ENCODE measurements at regions not wholly inside any gene's neighbourhood (a gene's known extent, or its start where the extent isn't known, plus 50 kb on each side); places are given as distances from the start of the nearest gene placed in this dataset.
A peak's percentile ranks its signal among the peaks of the same experiment; 100 is the strongest.

DNA sequence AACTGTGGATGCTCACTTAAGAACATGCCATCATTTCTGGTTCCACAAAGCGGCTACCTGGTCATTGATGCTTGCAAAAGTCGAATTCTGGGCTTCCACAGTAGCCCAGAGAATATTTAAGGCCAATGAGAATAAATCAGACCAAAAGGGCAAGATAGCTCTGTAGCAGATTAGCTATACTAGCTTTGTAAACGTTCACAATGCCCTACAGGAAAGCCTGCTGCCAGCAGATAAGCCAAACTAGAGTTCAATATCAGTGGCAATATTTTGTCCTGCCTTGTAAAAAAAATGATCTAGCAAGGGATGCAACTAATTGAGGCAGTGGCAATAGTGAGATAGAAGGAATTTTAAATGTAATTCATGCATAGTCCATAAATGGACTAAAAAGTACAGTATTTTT, 387.7 kb upstream of the TEX13C start:
- in situ Hi-C loops (cut with MboI; ENCODE audit: low pct_unique_long_range_greater_than_20kb in 2 of 9, low sequenced_read_pairs in 9 of 9, unreplicated experiment in 9 of 9) = no loop called here
- H3K4me1 ChIP-seq (replicated peaks in 1 of 2) = no peaks in the 10 kb centered on the region
- no peak for ATAC-seq (replicated peaks in 6 of 8)
- WGBS, 10 experiments = 0 to 100% (median 16%) methylated on average over 2 to 3 of the region's 3 CpGs; no CpG with 5 or more reads in 6 of the 10 experiments
- no peak overlapping the region for H3K4me3 ChIP-seq
- no peak overlapping the region for H3K27ac ChIP-seq

DNA sequence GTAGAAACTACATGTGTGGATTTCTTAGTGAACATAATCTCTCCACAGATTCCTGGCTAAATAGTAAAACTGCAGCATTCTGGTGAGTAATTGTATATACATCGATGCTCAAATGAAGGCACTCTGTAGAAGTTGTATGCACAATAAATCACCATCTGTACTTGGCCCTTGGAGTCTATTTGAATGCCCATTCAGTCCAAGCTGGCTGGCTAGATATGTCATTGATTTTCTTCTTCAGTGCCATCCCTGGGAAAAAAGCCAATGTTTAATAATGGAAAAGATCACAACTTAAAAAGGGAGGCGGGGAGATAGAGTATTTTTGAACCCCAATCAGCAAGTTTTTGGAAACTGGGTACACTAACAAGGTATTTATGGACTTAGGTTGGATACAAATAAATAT, 381.0 kb upstream of the TEX13C start:
- WGBS, 10 experiments = 40 to 100% methylated on average over 1 to 2 of the region's 2 CpGs; no CpG with 5 or more reads in 8 of the 10 experiments
- Histone ChIP-seq H3K4me3 (no peak overlapping the region), H3K27ac (no peak overlapping the region), H3K4me1 (replicated peaks in 1 of 2) (no peaks in the 10 kb centered on the region)
- in situ Hi-C loops (cut with MboI; ENCODE audit: low pct_unique_long_range_greater_than_20kb in 2 of 9, low sequenced_read_pairs in 9 of 9, unreplicated experiment in 9 of 9) = no loop called here
- peak in 1 of 8 experiments; percentile 25 for ATAC-seq (replicated peaks in 6 of 8)

DNA sequence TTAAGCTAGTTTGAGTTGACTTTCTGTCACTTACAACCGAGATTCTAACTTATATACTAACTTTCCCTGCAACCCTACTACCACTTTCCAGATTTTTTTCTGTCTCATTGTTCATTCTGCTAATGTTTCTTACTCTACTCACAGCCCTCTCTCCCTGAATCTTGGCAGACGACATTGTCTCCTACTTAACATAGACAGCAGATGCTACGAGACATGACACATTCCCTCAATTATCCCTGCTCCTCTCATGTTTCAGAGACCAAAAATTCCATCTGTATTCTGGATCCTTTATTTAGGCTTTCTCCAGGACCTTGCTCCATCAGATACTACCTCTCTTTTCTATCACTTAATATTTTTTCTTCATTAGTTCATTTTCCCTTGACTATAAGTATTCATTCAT, 379.1 kb upstream of the TEX13C start:
- Histone ChIP-seq H3K4me3 (no peak overlapping the region), H3K4me1 (replicated peaks in 1 of 2) (no peaks in the 10 kb centered on the region), H3K27ac (no peak overlapping the region)
- no peak for ATAC-seq (replicated peaks in 6 of 8)
- in situ Hi-C loops (cut with MboI; ENCODE audit: low pct_unique_long_range_greater_than_20kb in 2 of 9, low sequenced_read_pairs in 9 of 9, unreplicated experiment in 9 of 9) = no loop called here
- WGBS, 10 experiments = 6 to 100% (median 39%) methylated on average over 1 to 3 of the region's 3 CpGs; no CpG with 5 or more reads in 2 of the 10 experiments

DNA sequence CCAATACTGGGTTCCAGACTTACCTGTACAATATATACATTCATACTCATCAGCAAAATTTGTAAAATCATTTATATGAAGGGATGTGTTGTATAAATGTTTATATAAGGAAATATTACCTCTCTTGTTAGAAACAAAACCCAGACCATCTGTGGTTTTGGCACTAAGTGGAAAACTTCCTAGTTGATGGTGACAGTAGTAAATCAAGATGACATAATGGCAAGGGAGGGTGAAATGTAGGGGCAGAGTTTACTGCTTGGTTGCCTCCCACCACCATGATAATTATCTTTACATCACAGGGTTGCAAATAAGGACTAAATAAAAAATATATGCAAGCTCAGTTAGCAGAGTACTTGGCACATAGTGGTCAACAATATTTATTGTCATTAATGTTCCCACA, 365.3 kb upstream of the TEX13C start:
- H3K27ac ChIP-seq = no peak overlapping the region
- H3K4me3 ChIP-seq = no peak overlapping the region
- ATAC-seq (replicated peaks in 6 of 8) = no peak
- no peaks in the 10 kb centered on the region for H3K4me1 ChIP-seq (replicated peaks in 1 of 2)
- in situ Hi-C loops (cut with MboI; ENCODE audit: low pct_unique_long_range_greater_than_20kb in 2 of 9, low sequenced_read_pairs in 9 of 9, unreplicated experiment in 9 of 9) = no loop called here

DNA sequence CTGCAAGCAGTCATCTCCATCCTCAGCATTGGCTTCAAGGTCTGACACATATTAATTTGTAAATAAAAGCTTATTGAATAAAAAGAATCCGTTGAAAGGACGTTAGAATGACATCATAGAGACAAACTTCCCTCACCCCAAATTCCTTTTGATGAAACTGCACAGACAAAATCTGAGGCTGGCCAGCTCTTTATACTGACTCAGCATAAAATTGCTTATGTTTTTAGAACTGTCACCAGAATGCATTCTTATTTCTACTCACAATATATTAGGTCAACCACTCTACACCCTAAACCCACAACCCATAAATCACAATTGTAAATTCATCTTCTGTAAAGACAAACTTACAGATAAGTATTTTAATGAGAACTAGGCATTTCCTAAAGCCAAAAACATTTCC, 359.2 kb upstream of the TEX13C start:
- no peaks in the 10 kb centered on the region for H3K4me1 ChIP-seq (replicated peaks in 1 of 2)
- no peak overlapping the region for H3K4me3 ChIP-seq
- no peak for ATAC-seq (replicated peaks in 6 of 8)
- in situ Hi-C loops (cut with MboI; ENCODE audit: low pct_unique_long_range_greater_than_20kb in 2 of 9, low sequenced_read_pairs in 9 of 9, unreplicated experiment in 9 of 9) = no loop called here
- H3K27ac ChIP-seq = no peak overlapping the region
- WGBS, 10 experiments = 0 to 100% (median 54%) methylated on average over 1 to 2 of the region's 2 CpGs; no CpG with 5 or more reads in 6 of the 10 experiments

DNA sequence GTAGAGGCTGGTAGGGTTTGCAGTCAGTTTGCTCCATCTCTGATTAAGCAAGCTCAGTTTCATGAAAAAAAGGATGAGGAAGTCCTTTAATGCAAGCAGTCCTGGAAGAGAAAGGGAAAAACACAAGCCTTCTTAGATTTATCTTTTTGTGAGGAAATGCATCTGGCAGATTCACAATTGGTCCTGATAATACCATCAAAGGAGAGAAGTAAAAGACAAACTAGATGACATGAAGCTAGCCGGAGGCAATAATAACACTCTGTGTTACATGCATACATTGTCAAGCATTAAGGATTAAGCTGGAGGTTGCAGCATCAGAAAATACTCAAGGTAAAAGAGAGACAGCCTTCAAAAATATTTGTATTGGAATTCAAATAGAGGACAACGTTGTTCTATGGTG, 356.0 kb upstream of the TEX13C start, which contains the start of gene TENM1:
TENM1 (minus strand) TSS at position 101 of the 400 bp plus-strand sequence.
- ATAC-seq (replicated peaks in 6 of 8) = no peak
- 10 to 91% (median 58%) methylated on average over 1 to 2 of the region's 2 CpGs; no CpG with 5 or more reads in 3 of the 10 experiments for WGBS, 10 experiments

DNA sequence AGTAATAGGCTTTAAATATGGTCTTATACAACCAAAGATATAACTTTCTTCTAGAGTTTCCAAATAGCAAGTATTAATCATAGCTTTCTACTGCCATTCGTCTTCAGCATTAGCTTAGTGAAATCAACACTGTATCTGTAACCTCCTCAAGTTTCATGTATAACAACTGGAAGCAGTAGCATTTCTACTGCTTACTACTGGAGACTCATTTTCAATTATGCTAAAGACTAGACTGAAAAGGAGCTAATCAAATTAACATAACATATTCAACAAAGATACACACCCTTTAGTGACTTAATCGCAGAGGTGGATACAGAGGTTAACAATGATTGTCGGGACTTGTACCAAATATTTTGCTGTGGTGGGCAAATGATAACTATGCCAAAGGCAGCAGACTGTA, 344.2 kb upstream of the TEX13C start:
- whole genome bisulfite sequencing, 10 experiments = 0 to 100% (median 60%) methylated on average over 1 to 3 of the region's 3 CpGs; no CpG with 5 or more reads in 3 of the 10 experiments
- Histone ChIP-seq H3K27ac (no peak overlapping the region), H3K4me1 (replicated peaks in 1 of 2) (no peaks in the 10 kb centered on the region)

More for the DNA sequence above, 356.0 kb upstream of the TEX13C start, which contains the start of gene TENM1:
- in situ Hi-C loops (cut with MboI; ENCODE audit: low pct_unique_long_range_greater_than_20kb in 2 of 9, low sequenced_read_pairs in 9 of 9, unreplicated experiment in 9 of 9) = no loop called here
- Histone ChIP-seq H3K27ac (no peak within 1 kb of the TSS), H3K4me1 (replicated peaks in 1 of 2) (no peaks in the 10 kb centered on the region), H3K4me3 (no peak within 1 kb of the TSS)

DNA sequence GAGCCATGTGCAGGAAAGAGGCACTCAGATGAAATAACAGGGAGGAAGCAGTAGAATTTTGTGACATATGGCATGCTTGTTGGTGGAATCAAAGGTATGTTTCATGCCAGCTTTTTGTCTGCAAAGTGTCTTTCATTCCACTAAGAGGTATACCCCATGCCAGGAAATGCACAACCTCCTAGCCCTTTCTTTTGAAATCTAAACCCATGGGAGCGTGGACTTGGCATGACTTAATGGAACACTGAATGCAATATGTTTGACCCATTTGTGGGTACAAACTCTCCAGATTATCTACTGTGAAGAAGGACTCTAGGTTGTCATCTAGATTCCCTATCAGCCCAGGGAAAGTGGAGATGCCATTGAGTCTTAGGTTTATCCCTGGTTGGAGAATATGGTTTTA, 338.3 kb upstream of the TEX13C start:
- in situ Hi-C loops (cut with MboI; ENCODE audit: low pct_unique_long_range_greater_than_20kb in 2 of 9, low sequenced_read_pairs in 9 of 9, unreplicated experiment in 9 of 9) = no loop called here
- H3K4me3 ChIP-seq = no peak overlapping the region
- no peak overlapping the region for H3K27ac ChIP-seq
- WGBS, 10 experiments = 50% methylated on average over 1 of the region's 1 CpG; no CpG with 5 or more reads in 9 of the 10 experiments
- no peak for ATAC-seq (replicated peaks in 6 of 8)
- no peaks in the 10 kb centered on the region for H3K4me1 ChIP-seq (replicated peaks in 1 of 2)

More for the DNA sequence above, 344.2 kb upstream of the TEX13C start:
- in situ Hi-C loops (cut with MboI; ENCODE audit: low pct_unique_long_range_greater_than_20kb in 2 of 9, low sequenced_read_pairs in 9 of 9, unreplicated experiment in 9 of 9) = no loop called here
- ATAC-seq (replicated peaks in 6 of 8) = peak in 2 of 8 experiments; percentile 65 to 84
- no peak overlapping the region for H3K4me3 ChIP-seq

DNA sequence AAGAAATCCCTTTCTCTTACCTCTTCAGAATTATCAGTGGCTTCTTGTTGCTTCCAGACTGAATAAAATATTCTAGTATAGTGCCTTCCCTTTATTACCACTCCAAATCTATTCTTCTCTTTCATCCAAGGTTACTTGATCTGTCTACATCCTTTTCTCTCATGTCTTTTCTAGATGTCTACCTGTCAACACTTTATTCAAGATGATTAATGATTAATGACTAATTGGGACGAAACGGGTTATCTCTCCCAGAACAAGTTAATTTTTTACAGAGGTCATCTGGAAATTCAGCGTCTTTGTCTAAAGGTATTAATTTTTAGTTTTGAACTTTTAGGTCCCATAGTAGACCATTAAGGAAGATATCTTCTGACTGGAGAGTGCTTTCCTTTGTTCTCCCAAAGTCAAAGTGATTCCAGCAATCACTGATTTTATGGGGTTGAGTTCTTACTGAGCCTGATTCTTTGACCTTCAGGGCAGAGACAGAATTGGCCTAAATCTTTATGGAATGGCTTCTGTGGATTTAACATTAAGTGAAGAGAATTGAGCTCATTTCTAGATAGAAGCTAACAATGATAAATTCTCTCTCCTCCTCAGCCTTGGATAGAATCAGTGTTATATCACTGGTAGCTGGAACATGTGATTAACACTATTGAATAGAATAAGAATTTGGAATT, 335.4 kb upstream of the TEX13C start:
- no peak for ATAC-seq (replicated peaks in 6 of 8)
- H3K4me3 ChIP-seq = no peak overlapping the region
- in situ Hi-C loops (cut with MboI; ENCODE audit: low pct_unique_long_range_greater_than_20kb in 2 of 9, low sequenced_read_pairs in 9 of 9, unreplicated experiment in 9 of 9) = no loop called here
- H3K4me1 ChIP-seq (replicated peaks in 1 of 2) = no peaks in the 10 kb centered on the region
- H3K27ac ChIP-seq = no peak overlapping the region
- WGBS, 10 experiments = 8 to 71% (median 15%) methylated on average over 1 to 3 of the region's 3 CpGs; no CpG with 5 or more reads in 6 of the 10 experiments

DNA sequence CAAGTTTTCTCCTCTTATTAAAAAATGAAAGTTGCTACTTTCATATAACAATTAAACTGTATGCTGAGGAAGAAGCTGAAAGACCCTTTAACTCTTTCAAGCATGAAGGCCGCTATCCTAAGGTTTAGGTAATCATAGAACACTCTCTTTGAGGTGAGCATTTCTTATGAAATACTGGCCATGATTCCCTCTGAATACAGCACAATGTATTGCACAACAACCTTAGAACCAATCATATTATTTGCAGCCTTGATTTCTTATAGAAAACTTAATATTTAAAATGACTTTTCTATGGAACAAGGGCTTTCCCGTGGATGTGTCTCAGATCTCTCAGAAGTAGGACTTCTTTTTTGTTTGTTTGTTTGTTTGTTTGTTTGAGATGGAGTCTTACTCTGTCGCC, 333.4 kb upstream of the TEX13C start:
- no peak for ATAC-seq (replicated peaks in 6 of 8)
- WGBS, 10 experiments = 10 to 100% (median 66%) methylated on average over 1 to 3 of the region's 3 CpGs; no CpG with 5 or more reads in 4 of the 10 experiments
- in situ Hi-C loops (cut with MboI; ENCODE audit: low pct_unique_long_range_greater_than_20kb in 2 of 9, low sequenced_read_pairs in 9 of 9, unreplicated experiment in 9 of 9) = no loop called here
- H3K27ac ChIP-seq = no peak overlapping the region
- no peaks in the 10 kb centered on the region for H3K4me1 ChIP-seq (replicated peaks in 1 of 2)
- H3K4me3 ChIP-seq = no peak overlapping the region

DNA sequence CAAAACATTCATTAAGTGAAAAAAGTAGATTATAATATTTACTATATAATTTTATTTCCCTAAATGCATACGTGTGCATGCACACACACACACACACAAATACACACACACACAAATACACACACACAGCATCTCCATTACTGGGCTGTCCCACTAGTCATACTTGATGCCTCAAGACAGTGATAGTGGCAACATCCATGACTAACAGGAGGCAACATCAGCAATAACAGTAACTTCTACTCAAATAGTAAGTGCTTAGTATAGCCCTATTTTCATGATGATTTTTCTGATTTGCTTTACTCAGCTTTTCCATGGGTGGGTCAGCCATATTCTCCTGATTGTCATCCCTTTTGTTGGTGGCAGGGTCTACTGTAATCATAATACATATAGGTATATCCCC, 325.9 kb upstream of the TEX13C start:
- WGBS, 10 experiments = 0 to 80% (median 65%) methylated on average over 1 of the region's 1 CpG; no CpG with 5 or more reads in 6 of the 10 experiments
- no peaks in the 10 kb centered on the region for H3K4me1 ChIP-seq (replicated peaks in 1 of 2)
- H3K27ac ChIP-seq = no peak overlapping the region
- in situ Hi-C loops (cut with MboI; ENCODE audit: low pct_unique_long_range_greater_than_20kb in 2 of 9, low sequenced_read_pairs in 9 of 9, unreplicated experiment in 9 of 9) = no loop called here
- no peak for ATAC-seq (replicated peaks in 6 of 8)
- H3K4me3 ChIP-seq = no peak overlapping the region

DNA sequence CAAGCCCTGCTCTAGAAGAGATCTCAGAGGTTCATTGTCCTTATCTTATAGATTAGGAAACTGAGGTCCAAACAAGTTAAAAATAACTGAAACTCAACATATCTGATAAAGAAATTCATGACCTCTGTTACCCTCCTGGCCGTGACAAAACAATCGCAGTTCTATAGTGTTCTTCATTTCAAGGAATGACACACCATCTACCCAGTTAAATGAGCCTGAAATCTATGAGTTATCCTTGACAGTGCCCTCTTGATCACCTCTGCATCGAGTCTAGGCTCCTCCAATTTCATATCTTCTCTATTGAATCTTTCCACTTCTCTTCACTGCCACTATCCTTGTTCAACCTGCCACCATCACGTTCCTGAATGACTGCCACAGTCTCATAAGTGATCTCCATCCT, 325.3 kb upstream of the TEX13C start:
- WGBS, 10 experiments = 0 to 93% (median 43%) methylated on average over 1 to 3 of the region's 4 CpGs; no CpG with 5 or more reads in 2 of the 10 experiments
- Histone ChIP-seq H3K4me1 (replicated peaks in 1 of 2) (no peaks in the 10 kb centered on the region), H3K27ac (no peak overlapping the region), H3K4me3 (no peak overlapping the region)
- in situ Hi-C loops (cut with MboI; ENCODE audit: low pct_unique_long_range_greater_than_20kb in 2 of 9, low sequenced_read_pairs in 9 of 9, unreplicated experiment in 9 of 9) = no loop called here
- ATAC-seq (replicated peaks in 6 of 8) = no peak

DNA sequence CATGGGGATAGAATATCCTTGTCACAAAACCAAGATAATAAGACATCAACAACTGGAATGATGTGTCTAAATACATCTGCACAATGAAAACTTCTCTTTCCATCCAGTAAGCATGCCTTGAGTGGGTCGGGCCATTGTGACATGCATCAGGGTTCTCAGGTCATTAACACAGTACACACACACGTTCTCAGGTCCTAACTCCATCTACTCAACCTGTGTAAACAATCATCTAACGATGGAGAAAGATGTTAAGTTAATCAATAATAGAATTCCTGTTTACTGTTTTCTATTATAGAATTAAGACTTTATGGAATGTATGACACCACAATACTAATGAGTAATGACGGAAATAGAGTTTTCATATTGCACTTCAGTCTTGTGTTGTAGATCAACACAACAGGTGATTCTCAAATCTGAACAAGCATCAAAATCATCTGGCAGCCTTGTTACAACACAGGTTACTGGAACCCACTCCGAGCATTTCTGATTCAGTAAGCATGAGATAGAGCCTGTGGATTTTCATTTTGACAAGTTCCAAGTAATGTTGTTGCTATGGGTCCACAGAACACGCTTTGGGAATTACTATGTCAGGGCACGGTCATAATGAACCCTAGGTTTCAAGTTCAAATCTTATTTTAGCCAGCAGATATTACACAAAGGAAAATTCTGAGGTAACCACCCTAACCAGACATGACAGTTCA, 315.8 kb upstream of the TEX13C start:
- Histone ChIP-seq H3K27ac (no peak overlapping the region), H3K4me1 (replicated peaks in 1 of 2) (no peaks in the 10 kb centered on the region), H3K4me3 (no peak overlapping the region)
- in situ Hi-C loops (cut with MboI; ENCODE audit: low pct_unique_long_range_greater_than_20kb in 2 of 9, low sequenced_read_pairs in 9 of 9, unreplicated experiment in 9 of 9) = no loop called here
- no peak for ATAC-seq (replicated peaks in 6 of 8)
- 1 to 92% (median 50%) methylated on average over 2 to 6 of the region's 7 CpGs; no CpG with 5 or more reads in 4 of the 10 experiments for WGBS, 10 experiments
